HL-60 (cell line): ENCODE measurements at regions not wholly inside any gene's neighbourhood (a gene's known extent, or its start where the extent isn't known, plus 50 kb on each side); places are given as distances from the start of the nearest gene placed in this dataset.

Source experiments
- DNase-seq, 2 experiments: peaks; one replicate each; pipeline ENCODE4 v3.0.0-alpha.2; 2010 to 2020; ENCODE audit warnings: low read depth in 1 of 2, low spot score in 1 of 2
- H3K27ac ChIP-seq: fragments of 250-450 bp; sonication (Bioruptor Pico); replicated peaks from 2 replicates; pipeline ENCODE4 v1.5.1; 2020; ENCODE audit warnings: mild to moderate bottlenecking, moderate library complexity
- H3K27me3 ChIP-seq: fragments of 250-450 bp; sonication (Bioruptor Pico); 2 replicates; pipeline ENCODE4 v1.5.1; 2021; ENCODE audit warnings: mild to moderate bottlenecking, moderate library complexity; ENCODE audit not compliant: insufficient read depth, poor library complexity, severe bottlenecking
- H3K4me3 ChIP-seq: replicated peaks from 2 replicates; pipeline ENCODE4 v1.5.1; 2011; ENCODE audit warnings: mild to moderate bottlenecking, control low read depth, low read length; ENCODE audit not compliant: insufficient read depth
- GABPA ChIP-seq: IDR thresholded peaks from 2 replicates; pipeline ENCODE4 v1.6.1; 2012; ENCODE audit warnings: low read depth
- POLR2AphosphoS5 ChIP-seq: IDR thresholded peaks from 2 replicates; pipeline ENCODE4 v1.6.1; 2012; ENCODE audit warnings: low read depth
- SPI1 ChIP-seq: IDR thresholded peaks from 2 replicates; pipeline ENCODE4 v1.6.1; 2012; ENCODE audit warnings: low read depth, mild to moderate bottlenecking, borderline replicate concordance
- TF ChIP-seq, protein P1 (sequence below): IDR thresholded peaks from 2 replicates; pipeline ENCODE4 v1.6.1; 2012; ENCODE audit warnings: low read depth; ENCODE audit not compliant: insufficient replicate concordance
- TF ChIP-seq, protein P2 (sequence below): IDR thresholded peaks from one replicate; pipeline ENCODE4 v1.5.1; 2011; ENCODE audit warnings: low read length, control low read depth, inconsistent platforms; ENCODE audit not compliant: insufficient read depth

DNA sequence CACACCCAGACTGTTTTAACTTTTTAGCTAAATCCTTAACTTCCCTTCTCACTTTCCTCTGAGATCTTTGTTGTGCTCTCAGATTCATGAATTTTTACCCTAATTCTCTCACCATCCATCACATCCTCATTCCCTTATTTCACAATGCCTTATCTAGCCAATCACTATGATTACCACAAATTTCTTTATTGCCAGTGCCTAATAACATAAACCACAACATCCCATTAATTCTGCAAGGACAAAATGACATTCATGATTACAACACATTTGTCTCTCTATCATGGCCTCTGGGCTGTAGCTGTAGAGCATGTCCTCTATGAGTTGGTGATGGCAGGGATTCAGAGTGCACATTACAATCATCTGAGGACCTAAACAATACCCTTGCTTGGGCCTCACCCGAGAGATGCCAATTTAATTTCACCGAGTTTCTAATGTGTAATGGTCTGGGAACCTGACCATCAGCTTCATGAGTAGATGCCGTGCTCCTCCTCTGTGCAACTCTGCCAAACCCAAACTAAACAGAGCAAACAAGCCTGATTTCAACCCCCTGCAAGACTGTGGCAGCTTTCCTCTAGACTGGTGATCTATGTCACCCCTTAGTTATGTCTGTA, 99.3 kb downstream of the SPTSSA start:
- Histone ChIP-seq H3K4me3 (no peak overlapping the region), H3K27ac (no peak overlapping the region), H3K27me3 (no peaks in the 10 kb centered on the region)
- no peak for DNase-seq
- TF ChIP-seq GABPA (no peak), POLR2AphosphoS5 (no peak), SPI1 (no peak)
- TF ChIP-seq, protein P1, sequence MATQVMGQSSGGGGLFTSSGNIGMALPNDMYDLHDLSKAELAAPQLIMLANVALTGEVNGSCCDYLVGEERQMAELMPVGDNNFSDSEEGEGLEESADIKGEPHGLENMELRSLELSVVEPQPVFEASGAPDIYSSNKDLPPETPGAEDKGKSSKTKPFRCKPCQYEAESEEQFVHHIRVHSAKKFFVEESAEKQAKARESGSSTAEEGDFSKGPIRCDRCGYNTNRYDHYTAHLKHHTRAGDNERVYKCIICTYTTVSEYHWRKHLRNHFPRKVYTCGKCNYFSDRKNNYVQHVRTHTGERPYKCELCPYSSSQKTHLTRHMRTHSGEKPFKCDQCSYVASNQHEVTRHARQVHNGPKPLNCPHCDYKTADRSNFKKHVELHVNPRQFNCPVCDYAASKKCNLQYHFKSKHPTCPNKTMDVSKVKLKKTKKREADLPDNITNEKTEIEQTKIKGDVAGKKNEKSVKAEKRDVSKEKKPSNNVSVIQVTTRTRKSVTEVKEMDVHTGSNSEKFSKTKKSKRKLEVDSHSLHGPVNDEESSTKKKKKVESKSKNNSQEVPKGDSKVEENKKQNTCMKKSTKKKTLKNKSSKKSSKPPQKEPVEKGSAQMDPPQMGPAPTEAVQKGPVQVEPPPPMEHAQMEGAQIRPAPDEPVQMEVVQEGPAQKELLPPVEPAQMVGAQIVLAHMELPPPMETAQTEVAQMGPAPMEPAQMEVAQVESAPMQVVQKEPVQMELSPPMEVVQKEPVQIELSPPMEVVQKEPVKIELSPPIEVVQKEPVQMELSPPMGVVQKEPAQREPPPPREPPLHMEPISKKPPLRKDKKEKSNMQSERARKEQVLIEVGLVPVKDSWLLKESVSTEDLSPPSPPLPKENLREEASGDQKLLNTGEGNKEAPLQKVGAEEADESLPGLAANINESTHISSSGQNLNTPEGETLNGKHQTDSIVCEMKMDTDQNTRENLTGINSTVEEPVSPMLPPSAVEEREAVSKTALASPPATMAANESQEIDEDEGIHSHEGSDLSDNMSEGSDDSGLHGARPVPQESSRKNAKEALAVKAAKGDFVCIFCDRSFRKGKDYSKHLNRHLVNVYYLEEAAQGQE, result no peak
- TF ChIP-seq, protein P2, sequence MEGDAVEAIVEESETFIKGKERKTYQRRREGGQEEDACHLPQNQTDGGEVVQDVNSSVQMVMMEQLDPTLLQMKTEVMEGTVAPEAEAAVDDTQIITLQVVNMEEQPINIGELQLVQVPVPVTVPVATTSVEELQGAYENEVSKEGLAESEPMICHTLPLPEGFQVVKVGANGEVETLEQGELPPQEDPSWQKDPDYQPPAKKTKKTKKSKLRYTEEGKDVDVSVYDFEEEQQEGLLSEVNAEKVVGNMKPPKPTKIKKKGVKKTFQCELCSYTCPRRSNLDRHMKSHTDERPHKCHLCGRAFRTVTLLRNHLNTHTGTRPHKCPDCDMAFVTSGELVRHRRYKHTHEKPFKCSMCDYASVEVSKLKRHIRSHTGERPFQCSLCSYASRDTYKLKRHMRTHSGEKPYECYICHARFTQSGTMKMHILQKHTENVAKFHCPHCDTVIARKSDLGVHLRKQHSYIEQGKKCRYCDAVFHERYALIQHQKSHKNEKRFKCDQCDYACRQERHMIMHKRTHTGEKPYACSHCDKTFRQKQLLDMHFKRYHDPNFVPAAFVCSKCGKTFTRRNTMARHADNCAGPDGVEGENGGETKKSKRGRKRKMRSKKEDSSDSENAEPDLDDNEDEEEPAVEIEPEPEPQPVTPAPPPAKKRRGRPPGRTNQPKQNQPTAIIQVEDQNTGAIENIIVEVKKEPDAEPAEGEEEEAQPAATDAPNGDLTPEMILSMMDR, result no peak

DNA sequence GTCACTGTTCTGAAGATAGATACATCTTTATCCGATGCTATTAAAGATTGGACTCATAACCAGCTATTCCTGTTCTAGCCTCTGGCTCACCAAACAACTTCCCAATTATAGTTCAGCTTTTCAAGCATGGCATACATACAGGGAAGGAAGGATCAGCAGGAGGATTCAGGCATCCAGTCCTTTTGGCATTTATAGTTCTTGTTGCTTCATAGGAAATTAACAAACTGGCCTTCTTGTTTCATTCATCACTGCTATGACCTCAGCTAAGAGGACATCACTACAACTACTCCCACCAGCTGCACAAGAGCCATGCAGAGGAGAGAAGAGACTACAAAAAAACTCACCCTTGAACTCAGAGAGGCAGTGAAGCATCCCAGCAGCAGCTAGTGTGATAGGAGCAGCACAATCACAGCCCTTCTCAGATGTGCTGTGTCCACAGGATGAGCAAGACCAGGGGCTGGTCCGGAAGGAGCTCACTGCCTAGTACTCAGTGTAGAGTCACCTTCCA, 100.5 kb downstream of the SPTSSA start:
- Histone ChIP-seq H3K27me3 (no peaks in the 10 kb centered on the region), H3K27ac (no peak overlapping the region), H3K4me3 (no peak overlapping the region)
- DNase-seq, result no peak
- no peak for TF ChIP-seq GABPA
- TF ChIP-seq, protein P2, result no peak
- TF ChIP-seq SPI1, result no peak
- no peak for TF ChIP-seq POLR2AphosphoS5
- TF ChIP-seq, protein P1, result no peak

DNA sequence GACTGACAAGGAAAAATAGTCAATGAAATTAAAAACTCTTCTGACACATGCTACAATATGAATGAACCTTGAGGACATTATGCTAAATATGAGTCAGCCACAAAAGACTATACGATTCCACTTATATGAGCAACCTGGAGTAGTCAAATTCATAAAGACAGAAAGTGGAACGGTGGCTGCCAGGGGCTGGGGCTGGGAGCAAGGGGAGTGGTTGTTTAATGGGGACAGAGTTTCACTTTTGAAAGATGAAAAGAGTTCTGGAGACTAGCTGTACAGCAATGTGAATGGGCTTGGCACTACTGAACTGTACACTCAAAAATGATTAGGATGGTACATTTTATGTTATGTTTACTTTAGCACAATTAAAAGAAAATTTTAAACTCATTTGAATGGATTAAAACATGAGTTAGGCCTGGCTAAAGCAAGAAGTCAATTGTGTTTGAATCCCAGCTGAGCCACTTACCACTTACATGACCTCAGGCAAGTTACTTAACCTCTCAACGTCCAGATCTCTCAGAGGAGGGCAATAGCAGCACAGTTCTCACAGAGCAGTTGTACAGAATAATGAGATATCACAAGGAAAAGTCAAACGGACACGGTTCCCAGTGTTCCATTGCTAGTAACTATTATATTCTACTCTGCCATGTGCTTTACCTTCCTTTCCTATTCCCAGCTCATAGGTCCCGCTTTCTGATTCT, 102.5 kb downstream of the SPTSSA start:
- no peak for DNase-seq
- Histone ChIP-seq H3K4me3 (no peak overlapping the region), H3K27me3 (no peaks in the 10 kb centered on the region), H3K27ac (no peak overlapping the region)
- TF ChIP-seq, protein P1, result no peak
- no peak for TF ChIP-seq SPI1
- no peak for TF ChIP-seq GABPA
- TF ChIP-seq, protein P2, result no peak
- no peak for TF ChIP-seq POLR2AphosphoS5
